Small intestine (tissue), 7 donors: ENCODE measurements at regions not wholly inside any gene's neighbourhood (a gene's known extent, or its start where the extent isn't known, plus 50 kb on each side); places are given as distances from the start of the nearest gene placed in this dataset.

ENCODE experiments used
- DNase-seq, 2 donors: peaks; one replicate each; pipeline versions ENCODE4 v3.0.0 to v3.0.0-alpha.2; 2013
- FAIRE-seq: peaks from 2 replicates; lab custom pipeline; 2012; peaks lifted over from hg19 to GRCh38; lab: Jason Lieb, UNC
- H3K27ac ChIP-seq, 3 donors: one replicate each; pipeline ENCODE4 v1.5.1; 2013; ENCODE audit warnings: low read length in 2 of 3, mild to moderate bottlenecking in 2 of 3, control low read depth in 1 of 3, inconsistent platforms in 1 of 3, low read depth in 1 of 3, moderate library complexity in 1 of 3
- H3K27me3 ChIP-seq, 3 donors: one replicate each; pipeline ENCODE4 v1.6.1; 2013; ENCODE audit warnings: low read length in 3 of 3, inconsistent platforms in 1 of 3; ENCODE audit not compliant: control insufficient read depth in 3 of 3, insufficient read depth in 3 of 3
- H3K36me3 ChIP-seq, 3 donors: one replicate each; pipeline ENCODE4 v1.6.1; 2013; ENCODE audit warnings: low read length in 3 of 3, inconsistent platforms in 1 of 3, low read depth in 1 of 3, mild to moderate bottlenecking in 1 of 3, moderate library complexity in 1 of 3; ENCODE audit not compliant: control insufficient read depth in 3 of 3, insufficient read depth in 2 of 3
- H3K4me1 ChIP-seq, 3 donors: one replicate each; pipeline ENCODE4 v1.6.1; 2013; ENCODE audit warnings: low read length in 2 of 3, inconsistent platforms in 1 of 3, low read depth in 1 of 3, mild to moderate bottlenecking in 1 of 3, moderate library complexity in 1 of 3; ENCODE audit not compliant: control insufficient read depth in 3 of 3, insufficient read depth in 2 of 3
- H3K4me3 ChIP-seq, 3 donors: one replicate each; pipeline ENCODE4 v1.5.1; 2013; ENCODE audit warnings: low read length in 3 of 3, control low read depth in 1 of 3, inconsistent platforms in 1 of 3, low read depth in 1 of 3, mild to moderate bottlenecking in 1 of 3, moderate library complexity in 1 of 3
- H3K9me3 ChIP-seq, 2 donors: one replicate each; pipeline ENCODE4 v1.6.1; 2013; ENCODE audit warnings: low read depth in 1 of 2, low read length in 1 of 2; ENCODE audit not compliant: control insufficient read depth in 2 of 2, insufficient read depth in 1 of 2
- WGBS, 3 donors: extraction: QIAGEN DNeasy Blood & Tissue Kit; methylation state at CpG; one replicate each; pipeline ENCODE4 v1.1.7; 2013; 5-methylcytosine and 5-hydroxymethylcytosine counted together
- donor health status: healthy with polysubstance abuse.
- donor health status: control.
- donor health status: control.
- donor health status: Bipolar disorder and iron deficiency.
- donor health status: healthy.

DNA sequence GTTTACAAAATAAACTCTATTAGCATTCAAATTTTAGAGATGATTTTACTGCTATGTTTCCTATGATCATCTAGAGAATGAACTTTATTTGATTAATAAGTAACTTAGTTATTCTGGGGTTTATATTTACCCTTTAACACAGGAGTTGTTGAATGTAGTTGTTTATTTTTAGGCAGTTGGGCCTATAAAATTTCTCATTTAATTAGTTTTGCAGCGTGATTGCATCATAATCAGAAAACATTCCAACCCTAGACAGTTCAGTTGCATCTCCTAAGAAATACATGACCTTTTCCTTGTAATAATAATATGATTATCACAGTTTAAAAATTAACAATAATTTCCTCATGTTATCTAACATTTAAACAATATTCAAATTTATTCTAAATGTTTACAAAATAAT lies 224.7 kb upstream of the CDH7 start:
- DNase-seq = no peak
- H3K4me1 ChIP-seq = no peaks in the 10 kb centered on the region
- H3K4me3 ChIP-seq = no peak overlapping the region
- H3K27me3 ChIP-seq = no peaks in the 10 kb centered on the region
- H3K9me3 ChIP-seq = no peaks in the 10 kb centered on the region
- FAIRE-seq = no peak
- H3K36me3 ChIP-seq = no peaks in the 10 kb centered on the region
- WGBS, 3 donors = 35 to 57% (median 37%) methylated on average over 1 of the region's 1 CpG
- H3K27ac ChIP-seq = no peak overlapping the region

DNA sequence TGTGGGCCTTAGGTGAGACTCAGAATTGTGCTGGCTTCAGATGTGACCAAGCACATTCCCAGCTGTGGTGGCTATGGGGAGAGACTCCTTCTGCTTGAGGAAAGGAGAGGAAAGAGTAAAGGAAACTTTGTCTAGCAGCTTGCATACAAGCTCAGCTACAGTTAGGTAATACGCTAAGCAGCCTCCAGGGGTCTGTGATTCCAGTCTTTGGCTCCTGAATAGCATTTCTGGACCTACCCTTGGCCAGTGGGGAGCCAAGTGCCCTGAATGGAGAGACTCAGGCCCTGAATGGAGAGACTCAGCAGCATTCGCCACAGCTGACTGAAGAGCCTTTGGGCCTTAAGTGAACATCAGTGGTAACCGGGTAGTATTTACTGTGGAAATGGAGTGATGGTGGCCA lies 227.4 kb upstream of the CDH7 start:
- DNase-seq (no peak), FAIRE-seq (no peak)
- no peaks in the 10 kb centered on the region for H3K4me1 ChIP-seq
- 83 to 95% (median 94%) methylated on average over 3 of the region's 3 CpGs for WGBS, 3 donors
- H3K27ac ChIP-seq = no peak overlapping the region
- H3K27me3 ChIP-seq = no peaks in the 10 kb centered on the region
- no peaks in the 10 kb centered on the region for H3K9me3 ChIP-seq
- no peaks in the 10 kb centered on the region for H3K36me3 ChIP-seq
- H3K4me3 ChIP-seq = no peak overlapping the region

DNA sequence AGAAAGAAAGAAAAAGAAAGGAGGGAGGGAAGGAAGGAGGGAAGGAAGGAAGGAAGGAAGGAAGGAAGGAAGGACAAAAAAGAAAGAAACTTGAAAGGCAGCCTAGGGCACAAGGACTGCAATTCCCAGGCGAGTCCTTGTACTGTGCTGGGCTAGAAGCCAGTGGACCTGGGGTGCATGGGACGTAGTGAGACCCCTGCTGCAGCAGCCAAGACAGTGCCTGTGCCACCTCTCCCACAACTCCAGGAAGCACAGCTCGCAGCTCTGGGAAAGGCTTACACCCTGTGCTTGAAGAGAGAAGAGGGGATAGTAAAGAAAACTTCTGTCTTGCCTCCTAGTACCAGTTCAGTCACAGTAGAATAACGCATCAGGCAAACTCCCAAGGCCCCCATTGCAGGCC lies 227.9 kb upstream of the CDH7 start:
- 73 to 76% (median 73%) methylated on average over 4 of the region's 4 CpGs for WGBS, 3 donors
- H3K27me3 ChIP-seq = no peaks in the 10 kb centered on the region
- H3K4me3 ChIP-seq = no peak overlapping the region
- no peak for FAIRE-seq
- no peak for DNase-seq
- H3K36me3 ChIP-seq = no peaks in the 10 kb centered on the region
- H3K27ac ChIP-seq = no peak overlapping the region
- H3K4me1 ChIP-seq = no peaks in the 10 kb centered on the region
- no peaks in the 10 kb centered on the region for H3K9me3 ChIP-seq

DNA sequence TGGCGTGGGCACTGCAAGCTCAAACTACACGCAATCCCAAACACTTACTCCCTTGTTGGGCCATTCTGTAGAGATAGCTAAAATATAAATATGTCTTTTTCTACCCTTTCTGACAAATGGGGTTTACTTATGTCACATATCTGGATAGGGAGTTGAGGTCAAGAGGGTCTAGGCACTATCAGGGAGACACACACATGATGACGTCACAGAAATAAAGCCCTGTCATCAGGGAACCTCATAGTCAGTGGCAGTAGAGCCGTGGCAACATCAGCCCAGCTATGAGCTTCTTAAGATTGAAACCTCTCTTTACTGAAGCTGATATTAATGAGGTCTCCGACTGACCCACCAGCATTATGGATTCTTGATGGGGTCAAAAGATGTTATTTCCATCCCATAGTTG lies 234.6 kb upstream of the CDH7 start:
- H3K4me1 ChIP-seq = no peaks in the 10 kb centered on the region
- FAIRE-seq = no peak
- no peak overlapping the region for H3K27ac ChIP-seq
- no peak overlapping the region for H3K4me3 ChIP-seq
- no peak for DNase-seq
- H3K27me3 ChIP-seq = no peaks in the 10 kb centered on the region
- no peaks in the 10 kb centered on the region for H3K36me3 ChIP-seq
- no peaks in the 10 kb centered on the region for H3K9me3 ChIP-seq
- 76 to 84% (median 77%) methylated on average over 5 of the region's 5 CpGs for WGBS, 3 donors

DNA sequence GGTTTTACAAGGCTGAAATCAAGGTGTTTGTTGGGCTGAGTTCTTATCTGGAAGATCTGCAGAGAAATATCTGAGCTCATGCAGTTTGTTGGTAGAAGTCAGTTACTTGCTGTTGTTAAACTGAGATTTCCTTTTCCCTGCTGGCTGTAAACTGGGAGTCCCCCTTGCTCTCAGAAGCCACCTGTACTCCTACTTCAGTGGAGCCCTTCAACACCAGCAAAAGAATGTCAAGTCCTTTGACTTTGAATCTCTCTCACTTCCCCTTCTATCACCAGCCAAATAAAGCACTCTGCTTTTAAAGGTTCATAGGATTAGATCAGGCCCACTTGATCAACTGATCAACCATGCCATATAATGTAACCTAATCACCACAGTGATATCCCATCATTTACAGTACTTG lies 252.2 kb upstream of the CDH7 start:
- FAIRE-seq = no peak
- H3K36me3 ChIP-seq = no peaks in the 10 kb centered on the region
- H3K4me3 ChIP-seq = no peak overlapping the region

DNA sequence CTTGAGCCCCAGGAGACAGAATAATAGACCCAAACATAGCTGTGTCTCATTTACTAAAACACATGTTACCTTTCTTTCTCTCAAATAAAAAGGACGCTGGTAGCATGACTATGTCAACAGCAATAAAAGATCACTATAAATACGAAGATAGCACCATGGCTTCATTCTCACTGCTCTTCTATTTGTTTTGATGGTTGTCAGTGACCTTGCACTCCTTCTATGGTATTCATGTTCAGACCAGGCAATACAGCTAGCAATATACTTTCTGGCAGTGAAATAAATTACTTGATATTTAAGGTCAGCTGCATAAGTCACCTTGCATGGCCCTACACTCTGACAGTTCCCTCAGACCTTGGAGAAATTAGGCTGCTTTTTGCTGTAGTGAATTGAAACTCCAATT lies 263.2 kb upstream of the CDH7 start:
- FAIRE-seq = no peak
- DNase-seq = no peak
- Histone ChIP-seq H3K36me3 (no peaks in the 10 kb centered on the region), H3K27ac (no peak overlapping the region), H3K27me3 (no peaks in the 10 kb centered on the region), H3K4me1 (no peaks in the 10 kb centered on the region), H3K4me3 (no peak overlapping the region), H3K9me3 (no peaks in the 10 kb centered on the region)
- 7 to 35% (median 16%) methylated on average over 2 of the region's 2 CpGs for WGBS, 3 donors

More for the DNA sequence above, 252.2 kb upstream of the CDH7 start:
- no peaks in the 10 kb centered on the region for H3K4me1 ChIP-seq
- no peak overlapping the region for H3K27ac ChIP-seq
- no peaks in the 10 kb centered on the region for H3K27me3 ChIP-seq
- H3K9me3 ChIP-seq = no peaks in the 10 kb centered on the region
- DNase-seq = no peak

DNA sequence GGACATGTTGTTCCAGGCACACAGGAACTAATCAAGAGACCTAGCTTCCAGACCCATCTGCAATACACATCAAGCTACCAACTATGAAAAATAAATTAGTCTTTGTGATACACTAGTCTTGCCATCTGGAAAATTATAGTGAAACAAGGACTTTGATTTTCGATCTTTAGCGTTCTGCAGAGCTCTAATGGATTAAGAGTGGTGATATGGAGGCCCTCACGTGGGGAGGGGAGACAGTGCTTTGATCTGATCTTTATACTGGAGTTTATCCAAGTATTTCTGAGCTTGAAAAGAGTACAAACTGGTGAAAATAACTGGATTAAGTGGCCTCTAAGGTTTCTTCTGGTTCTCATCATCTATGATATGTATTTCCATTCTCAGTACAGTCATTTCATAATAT lies 273.4 kb upstream of the CDH7 start:
- 47 to 68% (median 54%) methylated on average over 3 of the region's 3 CpGs for WGBS, 3 donors
- no peak overlapping the region for H3K4me3 ChIP-seq
- H3K27ac ChIP-seq = no peak overlapping the region
- FAIRE-seq (no peak), DNase-seq (no peak)
- H3K36me3 ChIP-seq = no peaks in the 10 kb centered on the region
- no peaks in the 10 kb centered on the region for H3K27me3 ChIP-seq
- H3K9me3 ChIP-seq = no peaks in the 10 kb centered on the region
- H3K4me1 ChIP-seq = no peaks in the 10 kb centered on the region

DNA sequence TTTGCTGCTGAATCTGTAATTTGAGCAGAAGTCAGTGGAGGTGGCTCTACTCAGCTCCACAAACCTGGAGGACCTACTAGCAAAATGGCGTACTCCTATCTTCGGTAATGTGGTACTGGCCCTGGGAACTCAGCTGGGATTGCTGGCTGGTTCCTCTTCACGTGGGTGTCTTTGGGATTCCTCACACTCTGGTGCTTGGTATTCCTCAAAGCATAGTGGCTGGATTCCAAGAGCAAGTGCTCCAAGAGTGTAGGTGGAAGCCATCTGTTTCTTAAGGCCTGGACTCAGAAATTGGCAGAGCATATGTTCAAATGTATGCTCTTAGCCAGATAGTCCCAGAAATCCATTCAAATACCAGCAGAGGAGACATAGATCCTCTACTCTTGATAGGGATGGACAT lies 281.9 kb upstream of the CDH7 start:
- WGBS, 3 donors = 66 to 76% (median 74%) methylated on average over 3 of the region's 3 CpGs
- H3K4me1 ChIP-seq = no peaks in the 10 kb centered on the region
- no peak overlapping the region for H3K4me3 ChIP-seq
- no peak overlapping the region for H3K27ac ChIP-seq
- no peaks in the 10 kb centered on the region for H3K9me3 ChIP-seq
- no peak for DNase-seq
- no peaks in the 10 kb centered on the region for H3K27me3 ChIP-seq
- H3K36me3 ChIP-seq = no peaks in the 10 kb centered on the region
- FAIRE-seq = no peak

DNA sequence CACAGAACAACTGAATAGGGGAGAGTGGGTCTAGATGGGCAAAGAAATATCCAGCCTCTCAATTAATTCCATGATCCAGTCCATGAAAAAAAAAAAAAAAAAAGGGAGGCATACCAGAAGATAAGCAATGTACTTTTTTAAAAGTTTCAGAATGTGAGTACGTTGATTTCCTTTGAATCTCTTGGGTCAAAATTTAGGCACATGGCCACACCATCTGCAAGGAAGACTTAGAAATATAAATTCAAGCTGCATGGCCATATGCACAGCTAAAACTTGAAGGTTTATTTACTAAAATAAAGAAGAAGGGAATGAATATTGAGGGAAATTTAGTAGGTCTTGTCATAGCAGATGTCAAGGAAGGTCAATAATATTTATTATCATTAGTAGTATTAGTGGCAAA lies 286.5 kb upstream of the CDH7 start:
- 44 to 71% (median 56%) methylated on average over 1 of the region's 1 CpG for WGBS, 3 donors
- H3K36me3 ChIP-seq = no peaks in the 10 kb centered on the region
- no peak overlapping the region for H3K4me3 ChIP-seq
- no peak overlapping the region for H3K27ac ChIP-seq
- no peaks in the 10 kb centered on the region for H3K27me3 ChIP-seq
- FAIRE-seq (no peak), DNase-seq (no peak)
- H3K4me1 ChIP-seq = no peaks in the 10 kb centered on the region
- H3K9me3 ChIP-seq = no peaks in the 10 kb centered on the region
